GM18505 (cell line): ENCODE measurements at regions not wholly inside any gene's neighbourhood (a gene's known extent, or its start where the extent isn't known, plus 50 kb on each side); places are given as distances from the start of the nearest gene placed in this dataset.

ENCODE experiments used
- ATAC-seq: cut with Tn5 transposase; IDR thresholded peaks from one replicate; pipeline ENCODE4 v1.9.1; 2021; ENCODE audit not compliant: unreplicated experiment
- POLR2A ChIP-seq: IDR thresholded peaks from 4 replicates; pipeline ENCODE4 v1.6.1; 2011; ENCODE audit warnings: borderline replicate concordance; ENCODE audit not compliant: insufficient read depth, insufficient read length; ENCODE audit errors: extremely low read depth

DNA sequence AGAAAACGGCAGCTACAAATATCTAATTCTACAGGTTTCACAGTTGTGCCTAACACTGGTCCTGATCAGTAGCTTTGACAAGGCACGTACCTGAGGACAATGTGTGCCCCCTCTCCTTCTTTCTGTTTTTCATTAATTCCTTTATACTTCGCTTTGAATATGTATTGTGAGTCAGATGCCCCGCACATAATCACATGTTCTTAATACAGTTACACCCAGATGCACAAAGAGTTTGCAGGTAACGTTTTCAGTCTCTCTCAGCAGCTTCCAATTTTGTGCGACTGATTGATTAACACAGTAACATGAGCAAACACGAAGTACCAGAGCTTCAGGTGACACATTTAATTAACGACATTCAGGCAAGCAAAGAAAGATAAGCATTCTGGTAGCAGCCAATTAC is 209.8 kb upstream of the ZPLD1 start:
- no peak for TF ChIP-seq POLR2A
- ATAC-seq: no peak

DNA sequence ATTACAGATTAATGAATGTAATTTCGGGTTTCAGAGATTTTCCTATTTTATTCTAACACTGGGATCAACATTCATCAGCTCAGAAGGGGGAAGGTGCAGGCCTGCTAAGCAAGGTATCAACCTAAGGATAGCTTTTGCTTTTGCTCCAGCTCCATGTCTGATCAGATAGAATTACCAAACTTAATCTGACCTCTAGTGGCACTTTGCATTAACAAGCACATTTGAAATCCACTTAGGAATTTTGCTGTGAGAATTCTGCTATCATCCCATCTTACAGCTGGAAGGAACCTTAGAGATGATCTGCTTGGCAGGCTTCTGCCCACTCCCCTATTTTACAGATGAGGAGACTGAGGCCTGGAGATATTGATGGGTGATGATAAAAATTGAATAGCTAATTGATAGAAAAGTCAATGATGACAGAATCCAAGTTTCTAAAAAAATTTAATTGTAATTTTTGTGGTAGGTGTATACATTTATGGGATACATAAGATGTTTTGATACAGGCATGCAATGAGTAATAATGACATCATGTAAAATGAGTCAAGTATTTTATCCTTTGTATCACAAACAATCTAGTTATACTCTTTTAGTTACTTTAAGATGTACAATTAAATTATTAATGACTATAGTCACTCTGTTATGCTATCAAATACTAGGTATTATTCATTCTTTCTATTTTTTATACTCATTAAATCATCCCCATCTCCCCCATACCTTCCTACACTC is 209.2 kb upstream of the ZPLD1 start:
- no peak for TF ChIP-seq POLR2A
- no peak for ATAC-seq

DNA sequence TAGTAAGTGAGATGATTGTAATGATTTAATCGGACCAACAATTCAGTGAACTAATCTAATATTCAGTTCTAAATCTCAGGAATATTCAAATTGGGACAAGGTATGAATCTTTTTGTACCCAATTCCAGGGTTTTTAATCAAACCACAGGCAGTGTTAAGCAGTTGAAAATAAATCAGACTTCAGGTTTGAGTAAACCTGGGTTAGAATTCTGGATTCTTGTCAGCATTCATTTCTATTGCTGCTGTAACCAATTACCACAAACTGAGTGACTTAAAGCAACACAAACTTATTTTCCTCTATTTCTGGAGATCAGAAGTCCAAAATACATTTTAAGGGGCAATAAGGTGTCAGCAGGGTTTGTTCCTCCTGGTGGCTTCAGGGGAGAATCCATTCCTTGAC is 208.4 kb upstream of the ZPLD1 start:
- ATAC-seq: no peak
- TF ChIP-seq POLR2A: no peak

DNA sequence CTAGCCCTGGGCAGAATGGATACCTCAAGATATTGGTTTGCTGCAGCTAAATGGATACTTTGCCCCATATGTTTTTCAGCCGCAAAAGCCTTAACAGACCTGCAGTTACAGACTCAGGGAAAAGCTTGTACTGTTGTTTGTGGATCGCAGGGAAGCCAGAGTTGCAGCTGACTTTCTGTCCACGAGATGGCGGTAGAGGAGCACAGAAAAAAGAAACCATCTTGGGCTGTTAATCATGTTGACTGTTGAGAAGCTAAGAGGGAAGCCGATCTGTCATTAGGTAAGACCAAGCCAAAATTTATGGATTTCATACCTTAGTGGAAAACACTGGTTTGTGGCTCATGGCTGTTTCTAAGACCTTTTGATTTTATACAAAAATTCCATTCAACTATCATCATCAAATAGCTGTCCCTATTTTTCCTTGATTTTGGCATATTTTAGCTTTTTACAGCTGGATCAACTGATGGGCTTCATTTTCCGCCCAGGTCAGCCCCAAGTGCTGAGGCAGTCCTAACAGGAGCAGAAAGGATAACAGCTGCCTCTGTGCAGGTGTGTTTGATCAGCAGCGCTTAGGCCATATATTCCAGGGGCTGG is 205.7 kb upstream of the ZPLD1 start:
- peak; percentile 39 for ATAC-seq
- TF ChIP-seq POLR2A: no peak

DNA sequence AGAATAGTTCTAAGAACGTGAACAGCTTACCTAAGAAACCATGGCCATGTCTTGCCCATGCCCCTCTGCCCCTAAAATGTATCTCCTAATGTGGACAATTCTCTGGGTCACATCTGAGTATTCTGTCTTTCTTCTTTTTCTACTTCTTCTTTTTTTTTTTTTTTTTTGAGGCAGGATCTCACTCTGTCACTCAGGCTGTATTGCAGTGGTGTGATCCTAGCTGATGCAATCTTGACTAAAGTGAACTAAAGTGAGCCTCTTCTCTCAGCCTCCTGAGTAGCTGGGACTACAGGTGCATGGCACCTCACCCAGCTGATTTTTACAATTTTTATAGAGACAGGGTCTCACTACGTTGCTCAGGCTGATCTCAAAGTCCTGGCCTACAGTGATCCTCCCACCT is 204.8 kb upstream of the ZPLD1 start:
- ATAC-seq: no peak

DNA sequence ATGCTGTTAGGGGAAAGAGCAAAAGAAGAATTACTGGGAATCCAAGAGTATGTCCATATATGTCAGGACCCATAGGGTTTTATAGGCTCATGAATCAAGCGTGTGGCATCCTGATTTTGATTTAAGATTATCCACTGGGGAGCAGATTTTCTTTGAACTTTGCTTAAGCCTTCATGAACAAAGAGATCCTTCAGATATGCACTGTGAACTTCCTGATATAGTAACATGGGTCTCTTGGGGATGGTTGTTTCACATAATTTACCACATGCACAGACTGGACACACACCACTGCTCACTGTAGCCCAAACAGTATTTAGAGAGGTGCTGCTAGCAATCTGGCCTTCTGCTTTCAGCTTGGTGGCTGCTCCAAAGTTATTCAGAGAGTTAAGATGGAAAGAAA is 200.9 kb upstream of the ZPLD1 start:
- TF ChIP-seq POLR2A: no peak
- ATAC-seq: peak; percentile 97

More for the DNA sequence above, 204.8 kb upstream of the ZPLD1 start:
- TF ChIP-seq POLR2A: no peak

DNA sequence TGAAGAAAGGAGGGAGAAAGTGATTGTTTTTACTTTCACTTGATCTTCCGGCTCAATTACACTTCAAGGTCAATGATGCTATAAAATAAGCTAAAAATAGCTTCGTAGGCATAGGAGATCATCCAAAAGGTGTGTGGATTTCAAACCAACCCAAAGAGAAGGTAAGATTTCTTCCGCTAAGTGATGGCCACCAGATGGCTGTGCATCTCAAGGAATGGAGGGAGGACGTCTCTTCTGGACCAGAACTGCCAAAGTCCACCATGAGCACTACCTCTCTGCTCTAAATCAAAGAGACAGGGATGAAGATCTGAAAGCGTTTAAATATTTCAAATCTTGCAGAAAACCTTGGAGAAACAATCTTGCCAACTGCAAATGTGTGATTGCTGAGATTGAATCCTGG is 199.1 kb upstream of the ZPLD1 start:
- no peak for TF ChIP-seq POLR2A
- ATAC-seq: no peak

DNA sequence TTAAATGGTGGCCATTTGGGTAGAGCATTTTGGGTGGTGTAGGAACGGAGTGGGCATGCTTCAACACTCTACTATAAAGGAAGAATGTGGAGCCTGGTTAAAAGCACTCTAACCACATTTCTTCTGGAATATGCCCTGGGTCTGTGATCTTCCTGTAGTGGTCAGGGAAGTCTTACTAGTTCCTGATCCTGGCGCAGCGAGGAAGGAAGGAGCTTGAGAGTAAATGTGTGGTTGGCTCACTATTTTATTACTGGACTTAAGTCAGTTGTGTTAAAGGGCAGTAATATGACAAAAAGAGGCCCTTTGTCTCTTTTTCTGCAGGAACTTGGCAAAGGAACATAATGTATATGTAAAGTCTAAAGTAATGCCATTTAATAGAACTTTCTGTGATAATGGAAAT is 197.6 kb upstream of the ZPLD1 start:
- no peak for ATAC-seq
- TF ChIP-seq POLR2A: no peak

DNA sequence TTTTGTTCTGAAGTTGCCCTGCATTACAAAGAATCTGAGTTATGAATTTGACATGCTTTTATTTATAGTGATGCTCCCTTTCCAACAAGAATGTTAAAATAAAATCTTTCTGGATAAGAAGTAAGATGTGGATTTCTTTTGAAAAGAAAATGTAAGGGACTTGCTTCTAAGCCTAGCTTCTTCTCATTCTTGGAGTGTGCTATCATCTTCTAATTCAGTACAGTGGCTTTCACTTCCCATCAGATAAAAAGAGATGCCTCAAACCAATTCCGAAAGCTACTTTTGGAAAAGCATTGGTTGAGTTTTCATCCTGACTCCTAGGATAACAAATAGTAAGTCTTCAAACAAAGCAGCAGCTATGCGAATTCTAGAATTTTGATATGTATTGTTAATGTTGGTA is 197.0 kb upstream of the ZPLD1 start:
- no peak for ATAC-seq
- TF ChIP-seq POLR2A: no peak

DNA sequence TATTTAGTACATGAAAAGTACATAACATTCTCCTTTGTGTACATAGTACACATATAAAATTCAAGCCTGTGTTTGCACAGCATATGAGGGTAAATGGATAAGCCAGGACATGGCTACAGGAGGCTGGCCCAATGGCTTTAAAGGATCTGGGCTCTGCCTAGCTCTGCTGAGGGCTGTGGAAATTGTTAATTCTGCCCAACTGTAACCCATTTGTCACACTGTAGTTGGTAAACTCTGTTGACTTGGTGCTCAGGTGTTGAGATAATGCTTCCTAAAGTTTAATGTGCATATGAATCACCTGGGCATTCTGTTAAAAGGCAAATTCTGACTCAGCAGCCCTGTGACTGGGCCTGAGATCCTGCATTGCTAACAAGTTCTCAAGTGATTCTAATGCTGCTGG is 196.5 kb upstream of the ZPLD1 start:
- TF ChIP-seq POLR2A: no peak

DNA sequence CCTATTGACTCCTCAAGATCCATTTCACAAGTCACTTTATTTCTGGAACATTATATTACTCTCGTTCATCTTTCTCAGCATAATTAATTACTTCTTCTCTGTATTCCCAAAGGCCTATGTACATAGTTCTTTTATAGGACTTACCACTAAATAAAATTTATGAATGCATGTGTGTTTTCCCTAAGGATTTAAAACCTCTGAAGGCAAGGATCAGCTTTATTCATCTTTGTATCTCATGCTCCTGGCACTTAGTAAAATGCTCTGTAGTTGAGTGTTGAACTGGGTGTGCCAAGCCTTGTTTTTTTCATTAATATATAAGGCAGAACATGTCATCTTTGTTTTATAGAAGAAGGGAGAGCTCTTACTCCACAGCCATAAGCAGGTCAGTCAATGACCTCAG is 194.1 kb upstream of the ZPLD1 start:
- ATAC-seq: no peak
- no peak for TF ChIP-seq POLR2A

More for the DNA sequence above, 196.5 kb upstream of the ZPLD1 start:
- no peak for ATAC-seq

DNA sequence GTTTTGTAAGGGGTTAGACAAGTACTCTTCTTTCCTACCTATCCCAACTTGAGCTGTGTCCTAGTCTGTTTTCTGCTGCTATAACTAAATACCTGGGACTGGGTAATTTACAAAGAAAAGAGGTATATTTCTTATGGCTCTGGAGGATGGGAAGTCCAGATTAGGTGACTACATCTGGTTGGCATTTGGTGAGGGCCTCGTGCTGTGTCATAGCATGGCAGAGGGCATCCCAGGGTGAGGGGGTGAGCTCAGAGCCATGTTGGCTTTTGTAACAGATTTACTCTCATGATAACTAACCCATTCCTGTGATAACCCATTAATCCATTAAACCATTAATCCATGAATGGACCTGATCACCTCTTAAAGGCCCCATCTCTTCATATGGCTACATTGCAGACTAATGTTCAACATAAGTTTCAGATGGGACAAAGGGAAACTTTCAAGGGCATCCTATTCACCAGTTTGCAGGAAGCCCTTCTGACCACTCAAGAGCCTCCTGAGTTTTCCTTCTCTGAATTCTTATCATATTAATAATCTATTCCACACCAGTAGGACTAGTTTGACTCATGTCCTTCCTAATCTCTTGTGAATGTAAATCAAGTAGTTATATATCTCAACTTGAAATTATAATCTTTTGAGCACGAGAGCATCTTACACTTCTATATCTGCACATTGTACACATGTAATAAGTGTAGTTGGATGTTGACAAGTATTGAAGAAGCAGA is 185.7 kb upstream of the ZPLD1 start:
- no peak for ATAC-seq
- no peak for TF ChIP-seq POLR2A

DNA sequence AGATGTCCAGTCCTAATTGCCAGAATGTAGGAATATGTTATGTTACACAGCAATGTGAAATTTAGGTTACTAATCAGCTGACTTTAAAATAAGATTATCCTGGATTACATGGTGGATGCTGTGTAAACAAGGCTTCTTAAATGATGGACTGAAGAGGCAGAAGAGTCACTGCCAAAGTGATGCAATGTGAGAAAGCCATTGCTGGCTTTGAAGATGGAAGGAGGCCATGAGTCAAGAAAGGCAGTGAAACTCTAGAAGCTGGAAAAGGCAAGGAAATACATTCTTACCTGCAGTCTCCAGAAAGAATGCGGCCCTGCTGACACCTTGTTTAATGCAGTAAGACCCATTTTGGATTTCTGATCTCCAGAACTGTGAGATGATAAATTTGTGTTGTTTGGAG is 179.1 kb upstream of the ZPLD1 start:
- no peak for ATAC-seq

More for the DNA sequence above, 179.1 kb upstream of the ZPLD1 start:
- no peak for TF ChIP-seq POLR2A
